ENCODE measurements at regions not wholly inside any gene's neighbourhood (a gene's known extent, or its start where the extent isn't known, plus 50 kb on each side); places are given as distances from the start of the nearest gene placed in this dataset.

GRCh38 chr6:23114812-23115504, 545.6 kb downstream of the HDGFL1 start:
- intact Hi-C loops (cut with DNase I; ENCODE audit: low total_unique reads) (no loop called here), in situ Hi-C loops (cut with MboI; ENCODE audit: low pct_ligation_motif_present in 1 of 4, low pct_unique_long_range_greater_than_20kb in 1 of 4, low sequenced_read_pairs in 3 of 4) (no loop called here)
- TF ChIP-seq POLR2AphosphoS5 (IDR thresholded peaks at IDR 0.05), result no peak
- TF ChIP-seq CTCF (IDR thresholded peaks at IDR 0.05), result no peak
- TF ChIP-seq POLR2A (IDR thresholded peaks at IDR 0.05), result no peak
- no peak for TF ChIP-seq EP300 (IDR thresholded peaks at IDR 0.05; ENCODE audit: low read depth)
- no peaks in the 10 kb centered on the region for H3K27me3 ChIP-seq
- no peak overlapping the region for H3K27ac ChIP-seq
- 61 to 65% methylated on average over 4 to 6 of the region's 6 CpGs for WGBS, 2 donors (ENCODE audit: low coverage in 1 of 2)
- H3K9me3 ChIP-seq, result peaks cover 6 to 7% of the 10 kb centered on the region in 2 donors
- no peaks in the 10 kb centered on the region for H3K36me3 ChIP-seq
- H3K4me3 ChIP-seq, result no peak overlapping the region
- DNase-seq, result no peak
- no peaks in the 10 kb centered on the region for H3K4me1 ChIP-seq

- H3K27me3 ChIP-seq, result no peaks in the 10 kb centered on the region
- H3K4me1 ChIP-seq, result no peaks in the 10 kb centered on the region
- H3K9me3 ChIP-seq, result peaks cover 10 to 13% of the 10 kb centered on the region in 2 donors
- intact Hi-C loops (cut with DNase I; ENCODE audit: low total_unique reads) (no loop called here), in situ Hi-C loops (cut with MboI; ENCODE audit: low pct_ligation_motif_present in 1 of 4, low pct_unique_long_range_greater_than_20kb in 1 of 4, low sequenced_read_pairs in 3 of 4) (no loop called here)
- 71 to 75% methylated on average over 1 of the region's 1 CpG for WGBS, 2 donors (ENCODE audit: low coverage in 1 of 2)
- H3K4me3 ChIP-seq, result no peak overlapping the region
- TF ChIP-seq CTCF (IDR thresholded peaks at IDR 0.05) (no peak), POLR2A (IDR thresholded peaks at IDR 0.05) (no peak)
- H3K36me3 ChIP-seq, result no peaks in the 10 kb centered on the region
- no peak overlapping the region for H3K27ac ChIP-seq
- DNase-seq, result no peak
These were observed 568.2 kb downstream of the HDGFL1 start for GRCh38 chr6:23137611-23138010.

- Histone ChIP-seq H3K9me3 (peaks cover under 1 to 1% of the 10 kb centered on the region in 2 donors), H3K36me3 (no peaks in the 10 kb centered on the region), H3K4me3 (no peak overlapping the region), H3K27me3 (no peaks in the 10 kb centered on the region), H3K27ac (no peak overlapping the region), H3K4me1 (no peaks in the 10 kb centered on the region)
- in situ Hi-C loops (cut with MboI; ENCODE audit: low pct_ligation_motif_present in 1 of 4, low pct_unique_long_range_greater_than_20kb in 1 of 4, low sequenced_read_pairs in 3 of 4) (no loop called here), intact Hi-C loops (cut with DNase I; ENCODE audit: low total_unique reads) (no loop called here)
- TF ChIP-seq EP300 (IDR thresholded peaks at IDR 0.05; ENCODE audit: low read depth), result no peak
- no peak for TF ChIP-seq CTCF (IDR thresholded peaks at IDR 0.05)
- no peak for TF ChIP-seq POLR2AphosphoS5 (IDR thresholded peaks at IDR 0.05)
- no peak for TF ChIP-seq POLR2A (IDR thresholded peaks at IDR 0.05)
- no peak for DNase-seq
These were observed 571.5 kb downstream of the HDGFL1 start for GRCh38 chr6:23140871-23141270.

- intact Hi-C loops (cut with DNase I; ENCODE audit: low total_unique reads) (no loop called here), in situ Hi-C loops (cut with MboI; ENCODE audit: low pct_ligation_motif_present in 1 of 4, low pct_unique_long_range_greater_than_20kb in 1 of 4, low sequenced_read_pairs in 3 of 4) (no loop called here)
- Histone ChIP-seq H3K36me3 (no peaks in the 10 kb centered on the region), H3K4me3 (no peak overlapping the region), H3K27me3 (no peaks in the 10 kb centered on the region), H3K9me3 (no peaks in the 10 kb centered on the region), H3K4me1 (no peaks in the 10 kb centered on the region), H3K27ac (no peak overlapping the region)
- WGBS, 2 donors (ENCODE audit: low coverage in 1 of 2), result 60 to 78% methylated on average over 2 of the region's 2 CpGs
- no peak for DNase-seq
- TF ChIP-seq POLR2AphosphoS5 (IDR thresholded peaks at IDR 0.05), result no peak
- no peak for TF ChIP-seq CTCF (IDR thresholded peaks at IDR 0.05)
- no peak for TF ChIP-seq EP300 (IDR thresholded peaks at IDR 0.05; ENCODE audit: low read depth)
- TF ChIP-seq POLR2A (IDR thresholded peaks at IDR 0.05), result no peak
These were observed 576.4 kb downstream of the HDGFL1 start for GRCh38 chr6:23145781-23146180.

Measured in transverse colon (tissue), 4 donors.